HEK293T (cell line): ENCODE measurements at regions not wholly inside any gene's neighbourhood (a gene's known extent, or its start where the extent isn't known, plus 50 kb on each side); places are given as distances from the start of the nearest gene placed in this dataset.

ENCODE experiments used
- FOXM1 ChIP-seq: fragments of 450-650 bp; IDR thresholded peaks from 2 replicates; pipeline ENCODE4 v1.6.1; 2017; ENCODE audit warnings: mild to moderate bottlenecking, borderline replicate concordance
- L3MBTL2 ChIP-seq: fragments of 450-650 bp; conservative IDR thresholded peaks from 2 replicates; pipeline ENCODE4 v1.6.1; 2016; ENCODE audit warnings: mild to moderate bottlenecking

GRCh38 chr5:28961816-28962215 is 1923.4 kb upstream of the CDH9 start:
- TF ChIP-seq FOXM1 (no peak), L3MBTL2 (no peak)
